ENCODE measurements at regions not wholly inside any gene's neighbourhood (a gene's known extent, or its start where the extent isn't known, plus 50 kb on each side); places are given as distances from the start of the nearest gene placed in this dataset.

- Mint-ChIP-seq H3K36me3 (ENCODE audit: low read depth) (no peaks in the 10 kb centered on the region), H3K27me3 (ENCODE audit: low read depth) (no peaks in the 10 kb centered on the region), H3K4me3 (no peak overlapping the region), H3K27ac (ENCODE audit: unreplicated experiment) (no peak overlapping the region), H3K4me1 (no peaks in the 10 kb centered on the region), H3K9me3 (no peaks in the 10 kb centered on the region)
- TF ChIP-seq CTCF (conservative IDR thresholded peaks at IDR 0.05) = no peak
- no peak for DNase-seq (ENCODE audit: low read depth, low spot score)
Measured at GRCh38 chr11:86185381-86185750, 59.2 kb upstream of the EED start.

- TF ChIP-seq CTCF (conservative IDR thresholded peaks at IDR 0.05) = no peak
- Mint-ChIP-seq H3K9me3 (no peaks in the 10 kb centered on the region), H3K36me3 (ENCODE audit: low read depth) (no peaks in the 10 kb centered on the region), H3K27me3 (ENCODE audit: low read depth) (no peaks in the 10 kb centered on the region), H3K4me3 (no peak overlapping the region), H3K4me1 (no peaks in the 10 kb centered on the region), H3K27ac (ENCODE audit: unreplicated experiment) (no peak overlapping the region)
- DNase-seq (ENCODE audit: low read depth, low spot score) = no peak
Measured at GRCh38 chr11:86184728-86185380, 59.7 kb upstream of the EED start.

GRCh38 chr11:86183694-86184093 lies 60.9 kb upstream of the EED start:
- Mint-ChIP-seq H3K36me3 (ENCODE audit: low read depth) (no peaks in the 10 kb centered on the region), H3K4me1 (no peaks in the 10 kb centered on the region), H3K27ac (ENCODE audit: unreplicated experiment) (no peak overlapping the region), H3K4me3 (no peak overlapping the region), H3K27me3 (ENCODE audit: low read depth) (no peaks in the 10 kb centered on the region), H3K9me3 (no peaks in the 10 kb centered on the region)
- DNase-seq (ENCODE audit: low read depth, low spot score) = no peak
- no peak for TF ChIP-seq CTCF (conservative IDR thresholded peaks at IDR 0.05)

- Mint-ChIP-seq H3K4me3 (no peak overlapping the region), H3K4me1 (no peaks in the 10 kb centered on the region), H3K27me3 (ENCODE audit: low read depth) (no peaks in the 10 kb centered on the region), H3K9me3 (no peaks in the 10 kb centered on the region), H3K36me3 (ENCODE audit: low read depth) (no peaks in the 10 kb centered on the region), H3K27ac (ENCODE audit: unreplicated experiment) (no peak overlapping the region)
- TF ChIP-seq CTCF (conservative IDR thresholded peaks at IDR 0.05) = no peak
- no peak for DNase-seq (ENCODE audit: low read depth, low spot score)
Measured at GRCh38 chr11:86182976-86183584, 61.5 kb upstream of the EED start.

- Mint-ChIP-seq H3K9me3 (no peaks in the 10 kb centered on the region), H3K36me3 (ENCODE audit: low read depth) (no peaks in the 10 kb centered on the region), H3K27ac (ENCODE audit: unreplicated experiment) (no peak overlapping the region), H3K4me3 (no peak overlapping the region), H3K4me1 (no peaks in the 10 kb centered on the region), H3K27me3 (ENCODE audit: low read depth) (no peaks in the 10 kb centered on the region)
- no peak for DNase-seq (ENCODE audit: low read depth, low spot score)
- TF ChIP-seq CTCF (conservative IDR thresholded peaks at IDR 0.05) = no peak
Measured at GRCh38 chr11:86181379-86181778, 63.2 kb upstream of the EED start.
